NCI-H2171 (cell line): ENCODE measurements at regions not wholly inside any gene's neighbourhood (a gene's known extent, or its start where the extent isn't known, plus 50 kb on each side); places are given as distances from the start of the nearest gene placed in this dataset.

ENCODE experiments used
- DNase-seq: peaks from one replicate; lab custom pipeline; 2025; lab: John Stamatoyannopoulos, UW

DNA sequence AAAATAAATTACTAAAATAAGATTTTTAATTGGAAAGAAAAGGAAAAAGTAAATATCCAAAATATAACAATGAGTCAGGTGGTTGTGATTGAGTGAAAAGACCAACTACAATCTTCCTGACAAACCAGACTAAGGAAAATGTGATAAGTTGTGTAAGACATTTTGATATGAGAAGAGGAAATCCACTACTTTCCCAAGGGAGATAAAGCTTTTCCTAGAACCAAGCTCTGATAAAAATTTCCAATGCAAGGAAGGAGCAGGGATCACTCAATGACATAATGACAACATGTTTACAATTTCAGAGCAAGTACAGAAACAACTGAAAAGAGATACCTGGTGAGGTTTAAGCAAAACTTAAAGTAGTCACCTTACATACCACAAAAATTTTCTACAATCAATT lies 305.1 kb upstream of the RASGEF1B start:
- no peak for DNase-seq

DNA sequence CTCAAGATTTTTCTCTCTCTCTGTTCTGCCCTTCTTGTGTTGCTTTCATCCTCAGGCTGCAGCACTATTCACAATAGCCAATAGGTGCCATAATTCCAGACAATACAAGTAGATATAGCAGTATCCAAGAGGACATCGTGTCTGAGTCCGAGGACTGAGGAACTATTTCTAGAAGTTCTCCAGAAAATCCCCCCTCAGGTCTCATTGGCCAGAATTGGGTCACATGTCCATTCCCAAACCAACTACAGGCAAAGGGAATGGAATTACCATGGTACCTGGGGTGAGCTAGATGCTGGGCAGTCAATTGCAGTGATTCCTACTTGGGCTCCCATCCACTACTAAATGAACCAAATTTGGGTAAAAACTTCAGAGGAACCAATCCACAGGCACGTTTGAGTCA lies 301.9 kb upstream of the RASGEF1B start:
- no peak for DNase-seq

- no peak for DNase-seq
These were observed 300.0 kb upstream of the RASGEF1B start for GRCh38 chr4:81771721-81772120.

DNA sequence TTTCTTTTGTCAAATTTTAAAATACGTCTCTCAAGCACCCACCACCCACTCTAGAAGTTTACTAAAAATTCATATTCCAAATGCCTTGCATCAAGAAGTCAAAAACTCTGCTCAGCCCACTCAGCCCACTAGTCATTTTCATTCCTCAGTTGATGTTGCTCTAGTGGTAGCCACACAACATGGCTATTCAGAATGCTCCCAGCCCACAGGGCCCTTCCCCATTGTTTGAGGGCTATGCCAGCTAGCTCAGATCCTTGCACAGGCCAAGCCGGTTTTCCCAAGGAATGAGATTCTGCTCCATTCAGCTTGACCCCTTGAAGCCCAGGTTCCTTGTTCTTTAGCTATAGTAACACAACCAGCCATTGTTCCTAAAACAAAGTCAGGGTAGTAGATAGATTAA lies 297.5 kb upstream of the RASGEF1B start:
- no peak for DNase-seq

- DNase-seq: no peak
These were observed 287.0 kb upstream of the RASGEF1B start for GRCh38 chr4:81758574-81759264.

GRCh38 chr4:81757691-81758090 lies 286.0 kb upstream of the RASGEF1B start:
- no peak for DNase-seq

DNA sequence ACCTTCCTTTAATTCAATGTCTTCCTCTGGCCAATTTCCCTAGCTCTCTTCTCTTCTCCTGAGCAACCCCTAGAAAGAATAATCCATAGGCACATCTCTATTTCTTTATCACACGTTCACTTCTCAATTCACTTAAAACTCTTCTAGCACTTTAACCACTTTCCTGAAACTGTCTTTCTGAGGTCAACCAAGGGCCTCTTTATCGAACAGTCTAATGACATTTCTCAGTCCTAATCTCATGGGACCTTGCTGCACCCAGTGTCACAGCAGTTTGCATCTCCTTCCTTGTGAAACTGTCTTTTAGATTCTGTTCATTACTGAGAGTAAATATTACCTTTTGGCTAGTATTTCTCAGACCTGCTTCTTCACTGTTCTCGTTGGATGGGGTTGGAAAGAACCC lies 285.3 kb upstream of the RASGEF1B start:
- no peak for DNase-seq

- no peak for DNase-seq
These were observed 284.3 kb upstream of the RASGEF1B start for GRCh38 chr4:81756042-81756441.

DNA sequence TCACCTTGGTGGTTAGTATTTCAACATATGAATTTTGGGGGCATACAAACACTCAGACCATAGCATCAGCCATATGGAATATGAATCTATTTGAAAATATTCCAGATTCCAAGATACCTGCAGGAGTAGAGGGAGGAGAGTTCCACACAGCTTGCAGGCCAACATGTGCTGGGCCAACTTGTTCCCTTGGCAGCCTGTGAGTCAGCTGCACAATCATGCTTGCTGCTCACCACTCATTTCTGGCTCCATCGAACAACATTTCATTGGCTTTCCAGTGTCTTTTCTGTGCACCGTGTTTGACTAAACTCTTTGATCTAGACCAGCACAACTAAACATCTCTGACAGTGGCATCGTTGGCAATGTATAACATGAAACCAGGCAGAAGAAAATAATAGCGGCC lies 282.5 kb upstream of the RASGEF1B start:
- no peak for DNase-seq

DNA sequence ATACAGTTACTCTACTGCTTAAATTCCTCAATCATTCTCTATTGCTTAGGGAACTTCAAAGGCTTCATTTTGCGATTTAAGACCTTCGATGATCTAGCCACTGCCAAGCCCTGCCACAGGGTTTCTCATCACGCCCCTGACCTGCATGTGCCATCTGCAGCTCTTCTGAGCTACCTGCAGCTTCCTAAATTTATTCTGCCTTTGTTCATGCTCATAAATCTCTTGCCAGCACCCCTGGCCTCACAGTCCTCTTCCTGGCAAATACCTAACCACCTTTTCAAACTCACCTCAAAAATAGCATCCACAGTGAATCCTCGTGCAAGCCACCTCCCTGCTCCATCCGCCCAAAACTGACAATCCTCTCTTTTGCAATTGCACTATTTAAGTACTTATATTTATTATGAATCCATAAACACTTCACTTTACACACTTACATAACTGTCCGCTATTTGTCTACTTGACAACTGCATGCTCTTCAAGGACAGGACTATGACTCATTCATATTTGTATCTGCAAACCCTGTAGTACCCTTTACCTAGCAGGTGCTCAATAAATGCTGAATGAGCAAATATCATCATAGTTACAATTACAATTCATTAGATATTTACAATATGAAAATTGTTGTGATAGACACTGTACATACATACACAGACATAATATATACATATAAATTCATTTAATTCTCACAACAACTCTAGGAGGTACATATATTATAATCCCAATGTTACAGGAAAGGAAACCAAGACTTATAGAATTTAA lies 280.0 kb upstream of the RASGEF1B start:
- DNase-seq: no peak

- no peak for DNase-seq
These were observed 275.7 kb upstream of the RASGEF1B start for GRCh38 chr4:81747242-81747930.

- DNase-seq: no peak
These were observed 275.1 kb upstream of the RASGEF1B start for GRCh38 chr4:81746773-81747172.

GRCh38 chr4:81746071-81746470 lies 274.4 kb upstream of the RASGEF1B start:
- no peak for DNase-seq

DNA sequence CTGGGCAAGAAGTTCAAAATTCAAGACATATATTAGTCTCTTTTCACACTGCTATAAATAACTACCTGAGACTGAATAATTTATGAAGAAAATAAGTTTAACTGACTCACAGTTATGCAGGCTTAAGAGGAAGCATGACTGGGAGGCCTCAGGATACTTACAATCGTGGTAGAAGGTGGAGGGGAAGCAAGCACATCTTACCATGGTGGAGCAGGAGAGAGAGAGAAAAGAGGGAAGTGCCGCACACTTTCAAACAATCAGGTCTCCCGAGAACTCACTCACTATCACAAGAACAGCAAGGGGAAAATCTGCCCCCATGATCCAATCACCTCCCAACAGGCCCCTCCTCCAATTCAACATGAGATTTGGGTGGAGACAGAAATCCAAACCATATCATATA lies 273.3 kb upstream of the RASGEF1B start:
- DNase-seq: no peak

DNA sequence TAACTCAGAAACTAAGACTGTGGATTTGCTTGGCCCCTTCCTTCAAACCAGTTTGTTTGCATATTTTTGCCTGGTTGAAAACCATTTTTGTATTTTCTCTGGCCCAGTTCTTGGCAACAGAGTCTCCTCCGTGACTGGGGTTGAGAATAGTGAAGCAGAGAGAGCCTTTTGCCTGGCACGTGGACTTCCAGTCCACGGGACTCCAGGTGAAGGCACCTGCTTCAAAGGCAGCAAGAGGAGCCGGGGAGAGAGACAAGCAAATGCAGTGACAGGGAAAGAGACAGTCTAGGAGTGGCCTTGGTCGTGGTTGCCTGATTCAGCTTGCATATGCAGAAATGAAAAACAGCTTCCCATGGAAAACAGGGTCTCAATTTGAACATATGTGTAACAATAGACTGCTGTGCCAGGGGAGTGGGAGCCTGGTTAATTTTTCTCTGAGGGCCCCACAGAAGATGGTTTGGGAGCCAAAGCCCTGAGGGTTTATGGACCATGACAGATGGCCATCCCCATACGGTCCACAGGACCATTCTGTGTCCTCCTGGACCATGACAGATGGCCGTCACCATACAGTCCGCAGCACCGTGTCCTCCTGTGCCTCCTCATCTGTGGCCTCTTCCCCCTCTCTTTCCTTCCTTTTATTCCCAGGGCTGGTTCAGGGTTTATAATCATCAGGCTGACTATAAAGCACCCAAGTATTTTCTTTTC lies 272.2 kb upstream of the RASGEF1B start:
- no peak for DNase-seq

DNA sequence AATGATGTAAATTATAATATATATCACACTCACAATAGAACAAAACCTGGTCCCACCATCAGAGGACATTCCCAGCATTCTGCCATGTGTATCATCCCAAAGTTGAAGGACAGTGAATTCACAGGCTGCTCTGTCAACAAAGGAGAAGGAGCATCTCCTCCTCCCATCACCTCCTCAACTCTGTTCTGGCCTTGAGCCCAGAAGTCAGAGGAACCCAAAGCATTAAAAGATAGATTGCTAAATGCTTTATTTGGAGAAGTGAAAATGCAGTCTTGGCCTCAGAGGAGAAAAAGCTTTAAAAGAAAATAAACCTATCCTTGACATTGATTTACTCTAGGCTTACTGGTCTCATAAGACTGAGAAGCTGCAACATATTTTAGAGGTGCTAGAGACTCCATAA lies 268.8 kb upstream of the RASGEF1B start:
- DNase-seq: no peak

DNA sequence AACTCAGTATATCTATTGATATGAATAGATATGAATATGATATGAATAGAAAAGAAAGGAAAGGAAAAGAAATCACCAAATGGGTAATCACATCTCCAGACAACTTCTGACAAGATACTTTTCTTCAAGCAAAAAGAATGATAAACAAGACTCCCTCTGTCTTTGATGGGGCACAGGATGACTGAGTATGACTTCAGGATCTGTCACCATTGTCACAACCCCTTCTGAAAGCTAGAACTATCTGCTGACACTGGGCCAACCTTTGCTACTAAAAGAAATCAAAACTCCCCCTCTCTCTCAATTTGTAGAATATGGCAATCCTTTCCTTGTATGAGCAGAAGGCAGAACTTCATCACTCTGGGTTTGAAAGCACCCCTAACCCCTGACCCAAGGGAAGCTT lies 267.2 kb upstream of the RASGEF1B start:
- DNase-seq: no peak

DNA sequence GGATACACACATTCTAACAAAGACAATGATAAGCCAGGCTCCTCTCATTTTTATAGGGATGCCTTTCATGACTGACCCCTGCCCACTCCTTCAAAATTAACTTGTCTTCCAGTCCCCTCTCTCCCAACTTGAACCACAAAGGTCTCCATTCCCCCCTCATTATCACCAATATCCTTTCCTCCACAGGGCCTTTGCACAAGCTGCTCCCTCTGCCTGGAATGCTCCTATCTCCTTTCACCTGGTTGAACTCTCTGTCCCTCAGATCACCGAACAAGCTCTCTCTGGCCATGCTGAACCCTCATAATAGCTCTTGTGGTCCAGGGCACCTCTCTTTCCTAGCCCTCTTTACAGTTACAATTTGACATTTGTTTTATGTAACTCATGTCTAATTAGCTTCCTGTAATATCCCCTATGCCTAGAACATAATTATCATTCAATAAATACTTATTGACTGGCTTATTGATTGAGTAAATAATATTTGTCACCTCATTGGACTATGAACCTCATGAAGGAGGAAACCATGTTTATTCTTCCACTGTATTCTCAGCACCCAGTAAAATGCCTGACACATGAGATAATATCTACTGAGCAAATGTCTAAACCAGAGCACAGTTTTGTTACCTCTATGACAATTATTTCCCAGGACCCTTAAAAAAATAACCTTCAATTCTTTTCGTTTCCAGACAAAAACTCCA lies 266.3 kb upstream of the RASGEF1B start:
- DNase-seq: no peak

- no peak for DNase-seq
These were observed 264.6 kb upstream of the RASGEF1B start for GRCh38 chr4:81736324-81736723.

- DNase-seq: no peak
These were observed 261.3 kb upstream of the RASGEF1B start for GRCh38 chr4:81732980-81733379.

DNA sequence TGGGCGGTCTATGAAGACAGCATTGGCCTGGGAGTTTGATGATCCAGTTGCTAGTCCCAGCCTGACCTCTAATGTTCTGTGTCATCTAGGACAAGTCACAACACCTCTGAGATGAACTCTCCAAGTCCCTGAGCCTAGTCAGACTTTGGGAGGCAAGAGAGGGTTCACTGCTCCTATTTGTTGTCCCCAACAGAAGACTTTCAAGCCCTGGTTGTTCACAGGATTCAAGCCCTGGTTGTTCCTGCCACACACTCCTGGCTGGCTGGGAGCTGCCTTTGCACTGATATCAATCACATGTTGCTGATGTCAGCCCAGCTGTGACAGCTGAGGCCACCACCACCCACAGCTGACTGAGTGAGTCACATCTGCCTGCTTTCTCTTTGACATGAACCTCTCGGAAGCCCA lies 253.2 kb upstream of the RASGEF1B start:
- no peak for DNase-seq
